Calu3 (cell line): ENCODE measurements at regions not wholly inside any gene's neighbourhood (a gene's known extent, or its start where the extent isn't known, plus 50 kb on each side); places are given as distances from the start of the nearest gene placed in this dataset.

Source experiments
- BruUV-seq: library from RNA; stranded (reverse); fragments of 400-500 nt; replicated peaks from 2 replicates; lab custom pipeline; 2021; lab: Mats Ljungman, UMichigan
- CTCF ChIA-PET: fragments of 300-600 bp; sonication (Branson Sonifier 250); formaldehyde crosslinking; loops from one replicate; lab custom pipeline; 2022; ENCODE audit warnings: antibody characterized with exemption; lab: Charles Lee
- DNase-seq: peaks from one replicate; pipeline ENCODE4 v3.0.0; 2022
- H3K27ac Mint-ChIP-seq: one replicate; pipeline ENCODE4 v1.8.0; 2022; ENCODE audit warnings: mixed read lengths; ENCODE audit not compliant: unreplicated experiment
- H3K27me3 Mint-ChIP-seq: one replicate; pipeline ENCODE4 v1.8.0; 2022; ENCODE audit warnings: mixed read lengths; ENCODE audit not compliant: unreplicated experiment
- H3K36me3 Mint-ChIP-seq: one replicate; pipeline ENCODE4 v1.8.0; 2022; ENCODE audit warnings: mild to moderate bottlenecking, moderate library complexity, mixed read lengths; ENCODE audit not compliant: insufficient read depth, unreplicated experiment
- H3K4me1 Mint-ChIP-seq: one replicate; pipeline ENCODE4 v1.8.0; 2022; ENCODE audit warnings: mild to moderate bottlenecking, low read depth, mixed read lengths; ENCODE audit not compliant: unreplicated experiment
- H3K4me3 Mint-ChIP-seq: one replicate; pipeline ENCODE4 v1.8.0; 2022; ENCODE audit warnings: mild to moderate bottlenecking, low read depth, moderate library complexity, mixed read lengths; ENCODE audit not compliant: unreplicated experiment
- H3K9me3 Mint-ChIP-seq: one replicate; pipeline ENCODE4 v1.8.0; 2022; ENCODE audit warnings: low read depth, mixed read lengths; ENCODE audit not compliant: unreplicated experiment
- intact Hi-C: fragments of 100-400 bp; cut with micrococcal nuclease; formaldehyde crosslinking; loops from one replicate; pipeline ENCODE4 v1.10.0; 2022; ENCODE audit not compliant: unreplicated experiment
- TF ChIP-seq, protein P1 (sequence below): fragments of 200-600 bp; IDR thresholded peaks from one replicate; pipeline ENCODE4 v1.8.0; 2022; ENCODE audit warnings: antibody characterized with exemption; ENCODE audit not compliant: unreplicated experiment

DNA sequence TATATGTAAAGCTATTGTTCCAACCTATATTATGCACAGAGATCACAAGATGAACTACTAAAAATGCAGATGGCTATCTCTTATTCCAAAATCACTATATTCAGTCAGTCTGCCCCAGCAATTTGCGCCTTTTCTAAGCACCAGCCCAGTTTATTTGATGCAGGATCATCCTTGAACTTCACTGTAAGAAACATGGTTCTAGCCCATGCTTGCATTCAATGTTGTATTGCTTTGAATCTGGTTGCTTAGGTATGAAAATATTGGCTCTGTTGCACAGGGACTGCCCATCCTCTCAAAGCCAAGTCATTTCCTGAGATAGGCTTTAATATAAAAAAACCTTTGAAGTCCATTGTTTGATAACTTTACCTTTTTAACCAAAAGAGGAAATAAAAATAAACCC lies 170.5 kb upstream of the LRIG1 start:
- DNase-seq, result no peak
- CTCF ChIA-PET, result no interaction called here
- Mint-ChIP-seq H3K9me3 (no peaks in the 10 kb centered on the region), H3K27me3 (peaks cover 28% of the 10 kb centered on the region), H3K4me1 (no peaks in the 10 kb centered on the region), H3K36me3 (no peaks in the 10 kb centered on the region), H3K27ac (no peak overlapping the region), H3K4me3 (no peak overlapping the region)
- TF ChIP-seq, protein P1, sequence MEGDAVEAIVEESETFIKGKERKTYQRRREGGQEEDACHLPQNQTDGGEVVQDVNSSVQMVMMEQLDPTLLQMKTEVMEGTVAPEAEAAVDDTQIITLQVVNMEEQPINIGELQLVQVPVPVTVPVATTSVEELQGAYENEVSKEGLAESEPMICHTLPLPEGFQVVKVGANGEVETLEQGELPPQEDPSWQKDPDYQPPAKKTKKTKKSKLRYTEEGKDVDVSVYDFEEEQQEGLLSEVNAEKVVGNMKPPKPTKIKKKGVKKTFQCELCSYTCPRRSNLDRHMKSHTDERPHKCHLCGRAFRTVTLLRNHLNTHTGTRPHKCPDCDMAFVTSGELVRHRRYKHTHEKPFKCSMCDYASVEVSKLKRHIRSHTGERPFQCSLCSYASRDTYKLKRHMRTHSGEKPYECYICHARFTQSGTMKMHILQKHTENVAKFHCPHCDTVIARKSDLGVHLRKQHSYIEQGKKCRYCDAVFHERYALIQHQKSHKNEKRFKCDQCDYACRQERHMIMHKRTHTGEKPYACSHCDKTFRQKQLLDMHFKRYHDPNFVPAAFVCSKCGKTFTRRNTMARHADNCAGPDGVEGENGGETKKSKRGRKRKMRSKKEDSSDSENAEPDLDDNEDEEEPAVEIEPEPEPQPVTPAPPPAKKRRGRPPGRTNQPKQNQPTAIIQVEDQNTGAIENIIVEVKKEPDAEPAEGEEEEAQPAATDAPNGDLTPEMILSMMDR, result no peak
- intact Hi-C loops, result no loop called here
- no TSS peak for BruUV-seq

DNA sequence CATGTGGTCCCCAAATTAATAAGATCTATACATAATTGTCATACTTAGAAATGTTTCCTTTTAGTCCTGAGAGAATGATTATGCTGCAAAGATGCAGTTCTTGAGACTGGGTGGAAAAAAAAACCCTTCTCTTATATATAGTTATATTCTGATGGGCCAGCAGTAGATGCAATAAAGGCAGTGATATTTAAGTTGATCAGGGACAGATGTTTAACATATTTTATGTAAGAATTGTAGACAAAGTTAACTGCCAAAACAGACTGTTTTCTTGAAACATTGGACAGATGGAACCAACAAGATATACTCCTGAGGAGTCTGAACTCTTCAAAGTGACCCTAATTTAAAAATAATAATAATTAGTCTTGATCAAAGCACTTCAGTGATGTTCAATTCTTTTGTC lies 172.0 kb upstream of the LRIG1 start:
- Mint-ChIP-seq H3K36me3 (no peaks in the 10 kb centered on the region), H3K27me3 (peaks cover 17% of the 10 kb centered on the region), H3K9me3 (no peaks in the 10 kb centered on the region), H3K4me1 (no peaks in the 10 kb centered on the region), H3K27ac (no peak overlapping the region), H3K4me3 (no peak overlapping the region)
- BruUV-seq, result no TSS peak
- CTCF ChIA-PET, result no interaction called here
- intact Hi-C loops, result no loop called here
- DNase-seq, result no peak
- TF ChIP-seq, protein P1, result no peak

DNA sequence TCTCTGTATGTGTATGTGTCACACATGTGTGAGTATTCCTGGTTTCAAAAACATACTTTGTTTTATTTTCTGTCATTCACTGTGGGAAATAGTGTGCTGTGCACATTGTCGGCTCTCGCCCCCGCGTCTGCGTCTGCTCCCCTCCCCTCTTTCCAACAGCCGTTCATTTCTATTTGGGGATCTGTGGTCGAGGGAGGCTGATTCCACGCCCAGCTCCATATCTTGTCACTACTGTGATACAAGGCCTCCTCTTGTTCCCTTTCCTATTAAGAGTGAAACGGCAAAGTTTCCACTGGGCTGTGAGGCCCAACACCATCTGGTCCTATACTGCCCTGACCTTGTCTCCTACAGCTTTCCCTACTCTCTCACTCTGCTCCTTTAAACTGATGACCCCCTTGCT lies 172.5 kb upstream of the LRIG1 start:
- TF ChIP-seq, protein P1, result no peak
- Mint-ChIP-seq H3K4me1 (no peaks in the 10 kb centered on the region), H3K27ac (no peak overlapping the region), H3K27me3 (peaks cover 17% of the 10 kb centered on the region), H3K9me3 (no peaks in the 10 kb centered on the region), H3K36me3 (no peaks in the 10 kb centered on the region), H3K4me3 (no peak overlapping the region)
- intact Hi-C loops, result no loop called here
- BruUV-seq, result no TSS peak
- no peak for DNase-seq
- CTCF ChIA-PET, result no interaction called here

DNA sequence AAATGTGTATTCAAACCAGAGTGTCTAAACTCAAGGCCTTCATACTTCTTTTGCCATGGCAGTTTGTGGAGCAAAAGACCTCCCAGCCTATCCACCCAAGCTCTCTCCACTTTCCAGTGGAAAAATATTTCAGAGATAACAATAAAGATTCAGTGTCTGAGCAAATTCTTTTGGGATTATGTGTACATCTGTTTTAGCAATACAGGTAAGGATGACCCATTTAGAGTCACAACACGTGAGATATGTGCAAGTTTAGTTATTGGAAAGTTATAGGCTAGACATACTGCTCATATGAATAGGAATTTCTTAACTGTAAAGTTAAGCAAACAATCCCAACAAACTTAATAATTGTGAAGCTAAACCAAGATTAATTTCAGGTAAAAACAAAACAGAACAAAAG lies 174.5 kb upstream of the LRIG1 start:
- Mint-ChIP-seq H3K27ac (no peak overlapping the region), H3K36me3 (no peaks in the 10 kb centered on the region), H3K27me3 (peaks cover 32% of the 10 kb centered on the region), H3K9me3 (no peaks in the 10 kb centered on the region), H3K4me1 (no peaks in the 10 kb centered on the region), H3K4me3 (no peak overlapping the region)
- CTCF ChIA-PET, result interaction anchor here (0.6 kb wide), 1 partner anchor 16 kb away, joined by 3 read pairs; no protein-coding TSS in a partner anchor
- intact Hi-C loops, result no loop called here
- TF ChIP-seq, protein P1, result no peak
- DNase-seq, result no peak
- no TSS peak for BruUV-seq
